ENCODE measurements at regions not wholly inside any gene's neighbourhood (a gene's known extent, or its start where the extent isn't known, plus 50 kb on each side); places are given as distances from the start of the nearest gene placed in this dataset.

DNA sequence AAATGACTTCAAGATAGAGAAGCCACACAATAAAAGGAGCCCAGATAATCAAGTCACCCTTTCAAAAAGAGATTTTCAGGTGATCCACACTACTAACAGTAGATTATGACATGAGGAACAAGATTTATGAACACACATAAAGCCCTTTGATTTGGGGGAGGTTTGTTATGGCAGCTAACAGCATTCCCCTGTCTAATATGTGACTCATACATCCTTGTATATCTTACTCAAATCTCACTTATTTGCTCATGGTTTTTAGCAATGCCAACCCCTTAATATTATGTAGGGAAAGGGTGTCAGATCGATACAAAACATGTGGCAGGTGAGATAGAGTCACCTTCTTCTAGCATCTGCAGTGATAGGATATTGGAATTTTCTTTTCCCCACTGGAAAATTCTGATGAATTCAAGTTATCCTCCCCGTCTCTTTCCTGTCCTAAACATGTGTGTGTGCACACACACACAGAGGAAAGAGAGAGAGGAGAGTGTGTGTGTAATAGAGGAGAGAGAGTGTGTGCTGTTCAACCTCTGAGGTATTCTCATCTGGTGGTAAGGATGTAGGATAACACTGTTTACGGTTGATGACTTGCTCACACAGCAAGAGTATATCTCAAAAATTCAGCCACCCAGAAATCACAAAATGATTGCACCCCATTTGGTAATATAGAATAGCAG, 319.9 kb downstream of the KCNC2 start:
- peak; percentile 42 for DNase-seq
- in situ Hi-C loops (cut with HindIII; ENCODE audit: low pct_ligation_motif_present, low pct_unique_long_range_greater_than_20kb, low sequenced_read_pairs): no loop called here

DNA sequence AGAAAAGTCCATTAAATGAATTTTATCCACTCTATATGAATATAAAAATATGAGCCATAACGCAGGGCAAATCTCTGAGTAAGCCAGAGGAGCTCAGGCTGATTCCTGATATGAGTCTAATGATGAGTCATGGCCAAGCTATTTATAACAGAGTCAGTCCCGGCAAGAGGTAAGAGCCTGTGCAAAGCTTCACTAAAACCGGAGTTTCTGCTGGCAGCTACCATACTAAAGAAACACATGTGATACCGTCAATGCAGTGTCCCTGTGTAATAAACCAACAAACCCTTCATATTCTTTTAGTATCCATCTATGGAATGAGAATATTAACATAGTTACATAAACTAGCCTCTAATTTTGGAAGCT, 319.4 kb downstream of the KCNC2 start:
- in situ Hi-C loops (cut with HindIII; ENCODE audit: low pct_ligation_motif_present, low pct_unique_long_range_greater_than_20kb, low sequenced_read_pairs): no loop called here
- DNase-seq: peak; percentile 96

DNA sequence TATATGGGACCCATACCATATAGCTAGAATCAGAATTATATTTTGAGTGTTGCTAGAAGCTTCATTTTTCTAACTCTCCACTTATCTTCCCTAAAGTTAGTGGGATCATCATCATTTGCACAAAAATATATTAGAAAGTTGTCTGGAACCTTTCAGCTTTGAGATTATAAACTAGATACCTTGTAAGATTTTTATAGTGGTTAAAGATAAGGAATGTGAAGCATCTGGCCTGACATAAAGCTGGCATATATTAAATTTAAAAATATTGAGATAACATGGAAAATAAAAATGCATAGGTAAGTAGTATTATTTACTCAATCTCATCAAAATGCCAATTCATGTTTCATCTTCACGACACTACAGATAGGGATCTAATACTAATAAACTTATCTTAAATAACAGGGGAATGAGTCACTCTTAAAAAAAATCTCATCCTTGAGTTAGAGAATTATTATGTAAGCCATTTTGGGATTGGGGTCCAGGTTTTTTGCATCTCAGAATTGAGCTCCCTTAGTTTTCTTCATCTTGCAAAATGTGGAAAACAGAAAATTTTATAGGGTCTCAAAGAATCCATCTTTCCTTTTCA, 318.5 kb downstream of the KCNC2 start:
- in situ Hi-C loops (cut with HindIII; ENCODE audit: low pct_ligation_motif_present, low pct_unique_long_range_greater_than_20kb, low sequenced_read_pairs): no loop called here

DNA sequence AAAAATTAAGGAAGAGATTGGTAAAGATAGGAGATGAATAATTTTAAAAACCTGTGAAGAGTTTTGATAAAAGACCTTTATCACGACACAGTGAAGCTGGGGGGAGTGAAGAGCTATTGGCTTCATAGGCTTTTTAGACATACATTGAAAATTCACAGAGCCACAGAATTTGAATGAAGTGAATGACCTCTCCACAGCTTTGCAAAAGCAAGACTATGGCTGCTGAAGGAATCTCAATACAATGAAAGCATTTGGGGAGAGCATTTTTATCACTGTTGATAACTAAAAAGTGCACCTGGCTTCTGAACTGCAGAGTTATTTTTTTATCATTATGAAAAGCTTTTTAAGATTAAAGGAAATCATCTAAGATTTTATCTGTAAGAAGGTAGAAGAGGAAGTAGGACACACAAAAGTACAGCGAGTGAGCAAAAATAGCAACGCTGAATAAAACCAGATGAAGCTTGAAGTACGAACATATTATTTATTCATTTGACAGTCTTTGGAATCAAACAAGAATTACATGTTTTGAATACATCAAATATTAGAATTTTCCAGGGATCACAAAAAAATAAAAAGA, 317.5 kb downstream of the KCNC2 start:
- DNase-seq: no peak
- in situ Hi-C loops (cut with HindIII; ENCODE audit: low pct_ligation_motif_present, low pct_unique_long_range_greater_than_20kb, low sequenced_read_pairs): no loop called here

More for the DNA sequence above, 318.5 kb downstream of the KCNC2 start:
- DNase-seq: no peak

DNA sequence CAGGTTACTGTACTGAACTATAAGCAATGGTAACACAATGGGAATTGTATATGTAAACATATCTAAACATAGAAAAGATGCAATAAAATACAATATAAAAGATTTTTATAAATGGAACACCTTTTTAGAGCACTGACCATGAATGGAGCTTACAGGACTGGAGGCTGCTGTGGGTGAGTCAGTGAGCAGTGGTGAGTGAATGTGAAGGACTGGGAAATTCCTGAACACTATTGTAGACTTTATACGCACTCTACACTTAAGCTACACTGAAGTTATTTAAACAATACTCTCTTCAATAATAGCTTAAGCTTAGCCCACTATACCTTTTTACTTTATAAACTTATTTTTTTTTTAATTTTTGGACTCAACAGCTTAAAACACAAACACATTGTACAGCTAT, 313.5 kb downstream of the KCNC2 start:
- in situ Hi-C loops (cut with HindIII; ENCODE audit: low pct_ligation_motif_present, low pct_unique_long_range_greater_than_20kb, low sequenced_read_pairs): no loop called here
- peak; percentile 33 for DNase-seq

DNA sequence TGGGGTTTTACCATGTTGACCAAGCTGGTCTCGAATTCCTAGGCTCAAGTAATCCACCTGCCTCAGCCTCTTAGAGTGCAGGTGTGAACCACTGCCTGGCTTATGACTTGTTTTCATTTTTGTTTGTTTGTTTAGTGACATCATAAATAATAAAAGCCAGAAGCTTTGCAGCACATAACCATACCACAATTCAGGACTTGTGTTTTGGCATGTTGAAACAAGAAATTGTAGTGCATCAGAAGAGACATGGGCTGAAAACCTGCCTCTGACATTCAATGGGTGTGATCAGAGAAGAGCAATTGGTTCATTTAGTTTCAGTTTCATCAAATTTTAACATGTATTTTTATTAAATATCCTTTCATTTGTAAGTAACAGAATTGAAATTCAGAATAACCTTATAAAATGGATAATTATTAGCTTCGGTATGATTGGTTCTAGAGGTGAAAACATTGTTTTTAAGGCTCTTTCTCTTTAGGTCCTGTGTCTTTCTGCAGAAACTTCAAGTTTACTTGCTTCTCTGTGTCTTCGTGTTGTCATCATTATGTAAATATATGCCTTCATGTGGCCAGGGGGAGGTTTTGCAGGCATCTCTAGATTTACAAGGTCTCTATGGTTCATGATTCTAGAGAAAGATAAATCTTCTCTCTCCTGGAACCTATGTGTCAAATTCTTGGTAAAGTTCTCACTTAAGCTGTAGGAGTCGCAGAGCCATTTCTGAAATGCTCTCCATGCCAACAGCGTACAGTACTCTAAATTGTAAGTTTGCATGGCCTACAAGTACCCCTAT, 312.0 kb downstream of the KCNC2 start:
- in situ Hi-C loops (cut with HindIII; ENCODE audit: low pct_ligation_motif_present, low pct_unique_long_range_greater_than_20kb, low sequenced_read_pairs): no loop called here
- no peak for DNase-seq

DNA sequence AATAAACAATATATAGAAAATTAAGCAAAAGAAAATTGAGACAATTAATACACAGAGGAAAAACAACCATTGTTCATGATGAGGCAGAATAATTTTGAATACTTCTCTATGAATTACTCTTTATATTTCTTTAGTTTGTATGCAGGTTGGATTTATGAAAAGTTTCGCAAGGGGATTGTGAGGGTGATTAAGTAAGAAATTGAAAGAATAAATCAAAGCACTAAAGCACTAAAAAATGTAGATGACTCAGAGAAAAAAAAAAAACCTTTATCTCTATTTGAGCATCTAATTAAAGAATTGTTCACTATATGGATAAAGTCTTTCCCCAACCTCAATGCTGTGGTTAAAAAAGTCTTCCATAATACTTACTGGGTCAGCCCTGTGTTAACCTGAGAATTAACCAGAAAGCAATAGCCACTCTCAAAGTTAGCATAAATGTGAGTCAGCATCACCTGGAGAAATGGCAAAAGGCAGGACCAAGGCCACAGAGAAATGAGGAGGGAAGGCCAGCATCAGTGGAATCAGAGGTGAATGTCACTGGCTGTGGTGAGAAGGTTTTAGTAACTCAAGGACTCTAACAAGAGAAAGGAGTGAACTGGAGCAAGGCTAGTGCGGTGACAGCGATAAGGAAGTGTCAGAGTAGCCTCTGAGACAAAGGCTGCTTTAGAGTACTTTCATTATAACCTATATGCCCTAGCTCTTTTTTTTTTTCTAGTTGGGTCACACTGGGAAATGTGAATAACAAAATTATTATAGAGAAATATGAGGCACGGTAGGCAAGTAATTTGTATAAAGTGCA, 310.4 kb downstream of the KCNC2 start:
- DNase-seq: no peak
- in situ Hi-C loops (cut with HindIII; ENCODE audit: low pct_ligation_motif_present, low pct_unique_long_range_greater_than_20kb, low sequenced_read_pairs): no loop called here

DNA sequence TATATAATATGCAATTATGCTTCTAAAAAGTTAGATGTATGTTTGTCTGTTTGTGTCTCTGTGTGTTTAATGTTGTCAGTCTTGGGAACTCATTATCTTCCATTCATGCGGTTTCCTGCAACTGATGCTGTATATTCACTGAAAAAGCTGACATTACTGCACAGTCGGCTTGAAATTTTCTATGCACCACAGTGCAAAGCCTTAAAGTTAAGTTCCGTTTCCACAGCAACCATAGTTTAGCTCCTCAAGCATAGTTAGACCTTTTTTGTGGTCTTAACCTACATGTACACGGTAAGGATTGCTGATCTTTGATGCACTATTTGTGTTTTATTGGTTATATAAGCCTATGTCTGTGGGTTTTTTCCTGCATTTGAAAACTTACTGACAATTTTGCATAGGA, 309.4 kb downstream of the KCNC2 start:
- in situ Hi-C loops (cut with HindIII; ENCODE audit: low pct_ligation_motif_present, low pct_unique_long_range_greater_than_20kb, low sequenced_read_pairs): no loop called here
- DNase-seq: no peak

DNA sequence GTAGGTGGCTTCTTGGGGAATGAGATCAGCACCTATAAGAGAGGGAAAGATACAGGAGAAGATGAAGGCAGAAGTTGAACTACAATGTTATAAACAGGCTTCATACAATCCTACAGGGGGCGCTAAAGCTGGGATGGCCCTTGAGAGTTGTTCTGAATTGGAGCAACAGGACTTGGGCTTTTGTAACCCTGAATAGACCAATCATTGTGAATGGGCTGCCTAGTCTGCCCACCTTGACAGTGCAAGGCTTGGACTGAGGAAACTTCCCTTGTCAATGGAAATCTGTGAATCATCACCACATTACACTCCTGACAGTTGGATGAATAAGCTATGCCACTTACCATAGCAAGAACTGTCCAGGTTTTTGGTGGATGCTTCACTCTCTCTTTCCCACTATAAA, 306.1 kb downstream of the KCNC2 start:
- peak; percentile 36 for DNase-seq
- in situ Hi-C loops (cut with HindIII; ENCODE audit: low pct_ligation_motif_present, low pct_unique_long_range_greater_than_20kb, low sequenced_read_pairs): no loop called here

DNA sequence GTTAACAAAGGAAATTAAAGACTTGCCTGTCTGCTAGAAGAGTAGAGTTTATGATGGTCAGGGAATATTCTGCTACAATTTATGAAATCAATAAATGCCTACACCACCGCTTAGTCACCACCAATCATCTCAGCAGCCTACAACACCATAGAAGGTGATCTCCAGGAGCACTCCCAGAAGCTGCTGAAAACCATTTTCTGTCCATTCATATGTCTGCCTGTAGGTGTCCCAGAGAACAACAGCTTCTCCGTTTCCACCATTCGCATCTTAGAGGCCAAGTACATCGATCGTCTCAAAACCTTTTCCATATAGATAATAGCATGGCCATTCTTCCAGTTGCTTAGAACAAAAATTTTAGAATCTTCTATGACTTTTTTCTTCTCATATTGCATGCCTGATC, 303.4 kb downstream of the KCNC2 start:
- in situ Hi-C loops (cut with HindIII; ENCODE audit: low pct_ligation_motif_present, low pct_unique_long_range_greater_than_20kb, low sequenced_read_pairs): no loop called here
- no peak for DNase-seq

DNA sequence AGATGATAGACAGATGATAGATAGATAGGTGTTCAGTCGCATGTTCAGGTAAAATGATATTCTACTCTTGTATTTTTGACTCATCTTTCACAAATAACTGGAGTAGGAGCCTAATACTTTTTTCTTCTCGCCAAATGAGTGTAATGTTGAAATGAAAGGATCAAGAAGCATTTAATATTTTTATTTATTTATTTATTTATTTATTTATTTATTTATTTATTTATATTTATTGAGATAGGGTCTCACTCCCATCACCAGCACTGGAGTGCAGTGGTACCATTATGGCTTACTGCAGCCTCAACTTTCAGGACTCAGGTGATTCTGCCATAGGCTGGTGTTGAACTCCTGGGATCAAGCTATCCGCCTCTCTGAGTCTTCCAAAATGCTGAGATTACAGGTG, 298.8 kb downstream of the KCNC2 start:
- DNase-seq: no peak
- in situ Hi-C loops (cut with HindIII; ENCODE audit: low pct_ligation_motif_present, low pct_unique_long_range_greater_than_20kb, low sequenced_read_pairs): no loop called here

DNA sequence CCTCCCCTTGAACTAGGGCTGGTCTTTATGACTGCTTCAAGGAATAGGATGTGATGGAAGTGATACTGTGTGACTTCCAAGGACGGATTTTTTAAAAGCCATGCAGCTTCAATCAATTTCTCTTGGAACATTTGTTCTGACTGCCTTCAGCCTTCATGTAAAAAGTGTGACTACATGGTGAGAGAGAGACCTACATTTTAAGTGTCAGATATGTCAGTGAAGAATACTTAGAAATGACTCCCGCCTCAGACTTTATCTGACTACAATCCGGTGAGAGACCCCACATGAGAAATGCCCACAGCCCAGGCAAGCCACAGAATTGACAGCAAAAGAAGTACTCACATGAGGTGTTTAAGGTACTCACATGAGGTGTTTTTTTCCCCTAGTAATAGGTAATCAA, 295.3 kb downstream of the KCNC2 start:
- in situ Hi-C loops (cut with HindIII; ENCODE audit: low pct_ligation_motif_present, low pct_unique_long_range_greater_than_20kb, low sequenced_read_pairs): no loop called here

DNA sequence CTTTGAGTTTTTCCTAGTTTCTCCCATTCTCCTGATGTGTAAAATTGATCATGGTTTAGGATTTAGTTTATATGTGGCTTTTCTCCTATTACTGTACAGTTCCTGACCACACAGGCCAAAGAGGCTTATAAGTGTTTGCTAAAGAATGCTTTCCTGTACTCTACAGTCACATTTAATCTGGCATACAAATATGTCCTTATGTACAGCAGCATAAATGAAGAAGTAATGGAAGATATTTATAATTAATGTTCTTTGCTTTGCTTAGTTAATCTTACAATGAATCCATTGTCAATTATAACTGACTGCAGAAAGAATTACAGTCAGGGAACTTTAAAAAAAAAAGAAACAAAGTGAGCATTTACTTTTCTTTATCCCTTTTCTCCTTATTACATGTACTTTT, 293.9 kb downstream of the KCNC2 start:
- DNase-seq: no peak
- in situ Hi-C loops (cut with HindIII; ENCODE audit: low pct_ligation_motif_present, low pct_unique_long_range_greater_than_20kb, low sequenced_read_pairs): no loop called here

More for the DNA sequence above, 295.3 kb downstream of the KCNC2 start:
- no peak for DNase-seq

DNA sequence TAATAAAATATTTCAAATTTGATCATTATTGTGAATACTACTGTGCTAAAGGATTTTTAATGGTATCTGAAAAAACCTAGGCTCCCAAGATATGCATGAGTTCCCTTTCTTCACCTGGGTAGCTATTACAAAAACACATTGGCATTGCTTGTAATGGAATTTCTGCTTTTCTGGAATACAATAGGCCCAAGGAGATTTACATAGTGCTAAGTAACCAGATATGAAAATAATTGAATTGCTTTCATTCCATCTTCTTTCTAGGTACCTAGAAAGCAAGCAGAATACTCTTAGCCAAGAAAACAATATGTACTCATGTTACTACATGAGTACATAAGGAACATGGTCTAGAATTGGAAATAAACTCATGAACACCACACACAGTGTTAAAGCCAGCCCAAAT, 291.9 kb downstream of the KCNC2 start:
- in situ Hi-C loops (cut with HindIII; ENCODE audit: low pct_ligation_motif_present, low pct_unique_long_range_greater_than_20kb, low sequenced_read_pairs): no loop called here
- DNase-seq: no peak

DNA sequence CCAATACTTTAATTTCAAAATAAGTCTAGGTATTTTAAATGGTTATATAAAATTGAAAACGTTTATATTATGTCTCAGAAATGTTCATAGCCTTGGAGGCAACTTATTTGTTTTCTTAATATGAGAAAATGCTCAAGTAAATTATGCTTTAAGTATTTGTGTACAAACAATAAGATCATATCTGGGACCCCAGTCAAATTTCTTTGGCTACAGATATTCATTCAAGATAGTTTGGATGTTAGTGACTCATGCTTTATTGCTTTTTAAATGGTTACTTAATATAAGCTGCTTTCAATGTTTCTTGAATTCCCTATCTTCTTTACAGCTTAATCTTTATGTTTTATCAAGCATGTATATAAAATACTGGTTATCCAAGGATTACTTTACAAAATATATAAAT, 291.3 kb downstream of the KCNC2 start:
- in situ Hi-C loops (cut with HindIII; ENCODE audit: low pct_ligation_motif_present, low pct_unique_long_range_greater_than_20kb, low sequenced_read_pairs): no loop called here
- DNase-seq: no peak

DNA sequence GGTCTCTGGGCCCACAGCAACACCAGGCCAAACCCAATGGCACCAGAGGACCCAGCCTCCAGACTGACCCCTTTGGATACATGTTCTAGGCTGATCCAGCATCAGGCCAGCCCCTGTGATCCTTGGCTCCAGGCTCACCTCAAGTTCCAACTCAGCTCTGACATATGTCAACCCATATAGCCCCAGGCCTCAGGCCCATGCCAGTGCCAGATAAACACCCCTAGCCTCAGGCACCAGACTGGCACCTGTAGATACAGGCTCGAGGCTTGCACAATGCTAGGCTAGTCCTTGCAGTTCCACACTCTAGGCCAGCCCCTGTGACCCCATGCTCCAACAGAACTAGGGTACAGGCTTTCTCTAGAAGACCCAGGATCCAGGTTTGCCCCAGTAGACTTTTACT, 287.5 kb downstream of the KCNC2 start:
- in situ Hi-C loops (cut with HindIII; ENCODE audit: low pct_ligation_motif_present, low pct_unique_long_range_greater_than_20kb, low sequenced_read_pairs): no loop called here
- no peak for DNase-seq

DNA sequence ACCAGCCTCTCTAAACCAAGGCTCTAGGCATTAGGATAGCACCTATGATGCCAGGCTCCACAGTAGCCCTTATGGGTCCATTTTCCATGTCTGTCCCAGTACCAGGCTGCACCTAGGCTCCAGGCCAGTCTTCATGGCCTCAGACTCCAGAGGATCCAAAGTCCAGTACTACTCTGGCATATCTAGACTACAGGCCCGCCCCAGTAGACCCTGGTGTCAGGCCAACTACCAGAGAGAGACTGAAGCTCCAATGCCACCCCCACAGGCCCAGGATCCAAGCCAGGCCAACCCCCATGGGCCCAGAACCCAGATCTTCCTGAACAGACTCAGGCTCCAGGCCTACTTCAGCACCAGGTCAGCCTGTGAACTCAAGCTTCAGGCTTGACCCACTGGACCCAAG, 287.0 kb downstream of the KCNC2 start:
- no peak for DNase-seq
- in situ Hi-C loops (cut with HindIII; ENCODE audit: low pct_ligation_motif_present, low pct_unique_long_range_greater_than_20kb, low sequenced_read_pairs): no loop called here

DNA sequence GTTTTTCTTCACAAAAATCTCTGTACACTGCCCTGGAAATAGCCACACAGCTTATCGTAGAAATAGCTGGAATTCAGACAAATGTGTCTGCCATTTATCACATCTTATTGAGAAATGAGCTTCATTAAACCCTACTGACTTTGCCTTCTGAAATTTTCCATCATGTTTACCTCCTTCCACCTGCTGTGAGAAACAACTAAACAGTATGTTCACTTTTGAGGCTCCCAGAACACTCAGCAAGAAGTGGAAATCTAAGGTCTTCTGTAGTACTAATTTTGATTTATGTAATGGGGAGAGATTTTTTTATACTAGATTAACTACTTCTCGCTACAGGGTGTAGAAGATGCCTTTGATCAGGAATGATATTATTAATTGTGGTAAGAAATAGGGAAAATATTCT, 268.0 kb downstream of the KCNC2 start:
- no peak for DNase-seq
- in situ Hi-C loops (cut with HindIII; ENCODE audit: low pct_ligation_motif_present, low pct_unique_long_range_greater_than_20kb, low sequenced_read_pairs): no loop called here

DNA sequence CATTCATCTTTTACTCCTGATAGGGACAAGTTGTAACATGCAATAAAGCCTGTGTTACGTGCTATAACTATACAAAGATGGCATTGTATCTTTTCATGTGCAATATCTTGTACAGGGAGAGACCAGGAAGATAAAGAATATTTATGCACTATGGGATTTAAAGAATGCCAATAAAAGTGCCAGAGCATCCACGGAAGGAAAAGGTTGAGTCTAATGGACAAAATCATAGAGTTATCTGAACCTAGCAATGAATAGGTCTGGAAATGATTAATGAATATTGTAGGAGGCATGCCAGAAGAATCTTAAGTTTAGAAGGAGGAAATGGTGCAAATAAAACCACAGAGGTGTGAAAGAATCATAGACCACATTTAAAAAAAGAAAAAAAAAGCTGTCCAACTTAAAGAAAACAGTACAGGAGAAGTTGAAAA, 263.9 kb downstream of the KCNC2 start:
- in situ Hi-C loops (cut with HindIII; ENCODE audit: low pct_ligation_motif_present, low pct_unique_long_range_greater_than_20kb, low sequenced_read_pairs): no loop called here
- peak; percentile 96 for DNase-seq

Data from ACHN (cell line).